IMR-90 (cell line): ENCODE measurements at regions not wholly inside any gene's neighbourhood (a gene's known extent, or its start where the extent isn't known, plus 50 kb on each side); places are given as distances from the start of the nearest gene placed in this dataset.

ENCODE experiments used
- ATAC-seq: fragments of 200-7000 bp; cut with Tn5 transposase; 2 replicates; pipeline ENCODE4 v1.9.1; 2020; ENCODE audit warnings: low read depth, mild to moderate bottlenecking, moderate library complexity
- BruUV-seq: library from RNA; stranded (reverse); fragments of 400-500 nt; replicated peaks from 2 replicates; lab custom pipeline; 2021; lab: Mats Ljungman, UMichigan
- CTCF ChIA-PET: fragments of 300-600 bp; formaldehyde crosslinking; extraction: SDS; loops from one replicate; lab custom pipeline; 2021; ENCODE audit warnings: antibody characterized with exemption; lab: Yijun Ruan, JAX
- POLR2A ChIA-PET: fragments of 300-600 bp; sonication (Branson Sonifier 250); formaldehyde crosslinking; loops from one replicate; lab custom pipeline; 2022; ENCODE audit warnings: antibody characterized with exemption; ENCODE audit not compliant: unreplicated experiment; lab: Charles Lee
- DNase-seq: peaks from one replicate; pipeline ENCODE4 v3.0.0; 2013
- H2AFZ ChIP-seq: replicated peaks from 2 replicates; pipeline ENCODE3; 2013; ENCODE audit warnings: low read length, mild to moderate bottlenecking; ENCODE audit not compliant: poor library complexity
- H2AK5ac ChIP-seq: 2 replicates; pipeline ENCODE4 v1.6.1; 2013; ENCODE audit warnings: low read depth, low read length, inconsistent platforms
- H2AK9ac ChIP-seq: replicated peaks from 2 replicates; pipeline ENCODE3; 2013; ENCODE audit warnings: mild to moderate bottlenecking, low read depth, low read length, moderate library complexity; ENCODE audit not compliant: poor library complexity
- H2BK120ac ChIP-seq: 2 replicates; pipeline ENCODE4 v1.6.1; 2013; ENCODE audit warnings: low read depth, low read length, inconsistent platforms
- H2BK15ac ChIP-seq: 3 replicates; pipeline ENCODE4 v1.6.1; 2013; ENCODE audit warnings: low read depth, low read length, inconsistent platforms
- H2BK20ac ChIP-seq: 2 replicates; pipeline ENCODE4 v1.6.1; 2013; ENCODE audit warnings: low read depth, mild to moderate bottlenecking, inconsistent platforms, low read length, moderate library complexity
- H2BK5ac ChIP-seq: 2 replicates; pipeline ENCODE4 v1.6.1; 2013; ENCODE audit warnings: mild to moderate bottlenecking, low read depth, low read length, inconsistent platforms; ENCODE audit not compliant: poor library complexity, severe bottlenecking
- H3K14ac ChIP-seq: replicated peaks from 2 replicates; pipeline ENCODE4 v1.6.1; 2013; ENCODE audit warnings: low read depth, low read length, inconsistent platforms
- H3K18ac ChIP-seq: 2 replicates; pipeline ENCODE4 v1.6.1; 2013; ENCODE audit warnings: low read depth, low read length, control low read depth
- H3K23ac ChIP-seq: 2 replicates; pipeline ENCODE4 v1.6.1; 2013; ENCODE audit warnings: low read depth, low read length, inconsistent platforms
- H3K27ac ChIP-seq: 2 replicates; pipeline ENCODE4 v1.5.1; 2013; ENCODE audit warnings: mild to moderate bottlenecking, control low read depth, low read length; ENCODE audit not compliant: insufficient read depth
- H3K27me3 ChIP-seq: 2 replicates; pipeline ENCODE4 v1.6.1; 2013; ENCODE audit warnings: low read length; ENCODE audit not compliant: control insufficient read depth, insufficient read depth
- H3K36me3 ChIP-seq: 2 replicates; pipeline ENCODE4 v1.6.1; 2013; ENCODE audit warnings: low read length, mixed read lengths; ENCODE audit not compliant: control insufficient read depth, insufficient read depth
- H3K4ac ChIP-seq: 2 replicates; pipeline ENCODE4 v1.6.1; 2013; ENCODE audit warnings: low read depth, low read length, inconsistent platforms
- H3K4me1 ChIP-seq: 2 replicates; pipeline ENCODE4 v1.6.1; 2013; ENCODE audit warnings: low read length, mixed read lengths; ENCODE audit not compliant: control insufficient read depth, insufficient read depth
- H3K4me2 ChIP-seq: 2 replicates; pipeline ENCODE4 v1.6.1; 2013; ENCODE audit warnings: low read depth, mild to moderate bottlenecking, control low read depth, low read length, moderate library complexity
- H3K4me3 ChIP-seq: 2 replicates; pipeline ENCODE4 v1.5.1; 2013; ENCODE audit warnings: low read depth, mild to moderate bottlenecking, control low read depth, low read length, moderate library complexity; ENCODE audit not compliant: insufficient read depth
- H3K56ac ChIP-seq: 2 replicates; pipeline ENCODE4 v1.6.1; 2013; ENCODE audit warnings: low read length, inconsistent platforms; ENCODE audit not compliant: insufficient read depth; ENCODE audit errors: extremely low read depth
- H3K79me1 ChIP-seq, 2 experiments: 2 replicates each; pipeline ENCODE4 v1.6.1; 2013; ENCODE audit warnings: low read length in 2 of 2, inconsistent platforms in 1 of 2, low read depth in 1 of 2
- H3K9ac ChIP-seq: 2 replicates; pipeline ENCODE4 v1.6.1; 2013; ENCODE audit warnings: low read depth, low read length, control low read depth
- H3K9me1 ChIP-seq: 2 replicates; pipeline ENCODE4 v1.6.1; 2013; ENCODE audit warnings: low read length, inconsistent platforms; ENCODE audit not compliant: insufficient read depth
- H3K9me3 ChIP-seq: 2 replicates; pipeline ENCODE4 v1.6.1; 2013; ENCODE audit warnings: low read length; ENCODE audit not compliant: control insufficient read depth, insufficient read depth
- H4K20me1 ChIP-seq: 2 replicates; pipeline ENCODE4 v1.6.1; 2013; ENCODE audit warnings: low read length, inconsistent platforms; ENCODE audit not compliant: insufficient read depth
- H4K5ac ChIP-seq: 2 replicates; pipeline ENCODE4 v1.6.1; 2013; ENCODE audit warnings: mild to moderate bottlenecking, low read depth, low read length, control low read depth
- H4K8ac ChIP-seq, 2 experiments: 2 replicates each; pipeline ENCODE4 v1.6.1; 2013; ENCODE audit warnings: low read depth in 2 of 2, low read length in 2 of 2, control low read depth in 1 of 2, inconsistent platforms in 1 of 2
- H4K91ac ChIP-seq: 2 replicates; pipeline ENCODE4 v1.6.1; 2013; ENCODE audit warnings: low read depth, low read length, inconsistent platforms; ENCODE audit not compliant: insufficient read depth
- BHLHE40 ChIP-seq: fragments of 150-350 bp; IDR thresholded peaks from 2 replicates; pipeline ENCODE4 v1.6.1; 2016; ENCODE audit warnings: mild to moderate bottlenecking, low read depth, low read length
- CEBPB ChIP-seq: IDR thresholded peaks from 2 replicates; pipeline ENCODE4 v1.6.1; 2012; ENCODE audit warnings: low read depth, low read length, improper control_type of control experiment
- CHD1 ChIP-seq: IDR thresholded peaks from 2 replicates; pipeline ENCODE4 v1.6.1; 2012; ENCODE audit warnings: low read depth, low read length, improper control_type of control experiment
- CTCF ChIP-seq: conservative IDR thresholded peaks from 2 replicates; pipeline ENCODE4 v1.5.1; 2012; ENCODE audit warnings: mild to moderate bottlenecking, low read depth, low read length, improper control_type of control experiment
- ELK1 ChIP-seq: fragments of 150-350 bp; IDR thresholded peaks from 2 replicates; pipeline ENCODE4 v1.6.1; 2016; ENCODE audit warnings: low read depth, mild to moderate bottlenecking, low read length, moderate library complexity, borderline replicate concordance
- FOS ChIP-seq: fragments of 150-350 bp; IDR thresholded peaks from 2 replicates; pipeline ENCODE4 v1.6.1; 2016; ENCODE audit warnings: low read depth, low read length
- MAZ ChIP-seq: IDR thresholded peaks from 2 replicates; pipeline ENCODE4 v1.6.1; 2012; ENCODE audit warnings: low read depth, mild to moderate bottlenecking, low read length, improper control_type of control experiment, moderate library complexity, borderline replicate concordance
- MXI1 ChIP-seq: IDR thresholded peaks from 2 replicates; pipeline ENCODE4 v1.6.1; 2012; ENCODE audit warnings: low read depth, mild to moderate bottlenecking, low read length, moderate library complexity, borderline replicate concordance
- POLR2A ChIP-seq: IDR thresholded peaks from 2 replicates; pipeline ENCODE4 v1.6.1; 2012; ENCODE audit warnings: mild to moderate bottlenecking, low read depth, low read length
- RAD21 ChIP-seq: IDR thresholded peaks from 2 replicates; pipeline ENCODE4 v1.6.1; 2012; ENCODE audit warnings: low read length, improper control_type of control experiment
- RCOR1 ChIP-seq: IDR thresholded peaks from 2 replicates; pipeline ENCODE4 v1.6.1; 2012; ENCODE audit warnings: mild to moderate bottlenecking, low read length, improper control_type of control experiment; ENCODE audit not compliant: insufficient replicate concordance
- RFX5 ChIP-seq: IDR thresholded peaks from 2 replicates; pipeline ENCODE4 v1.8.0; 2012; ENCODE audit warnings: low read depth, mild to moderate bottlenecking, low read length, moderate library complexity
- SMC3 ChIP-seq: fragments of 150-350 bp; IDR thresholded peaks from 2 replicates; pipeline ENCODE4 v1.6.1; 2016; ENCODE audit warnings: low read depth, mild to moderate bottlenecking, antibody characterized with exemption, low read length, moderate library complexity
- USF2 ChIP-seq: fragments of 150-350 bp; IDR thresholded peaks from 2 replicates; pipeline ENCODE4 v1.6.1; 2017; ENCODE audit warnings: mild to moderate bottlenecking, antibody characterized with exemption, low read length, low read depth
- WGBS, 2 experiments: methylation state at CpG; one replicate each; pipeline versions ENCODE4 v1.1.5 to v1.1.7; 2013; ENCODE audit warnings: missing lambda C conversion rate in 2 of 2; ENCODE audit not compliant: insufficient read length in 1 of 2; ENCODE audit errors: extremely low coverage in 2 of 2; 5-methylcytosine and 5-hydroxymethylcytosine counted together
- dilution Hi-C: fragments of 300-500 bp; cut with HindIII; formaldehyde crosslinking; loops from one replicate; pipeline ENCODE4 v1.14.3; 2018; ENCODE audit warnings: low sequenced_read_pairs; ENCODE audit not compliant: unreplicated experiment
- in situ Hi-C: fragments of 300-500 bp; cut with MboI; formaldehyde crosslinking; loops from 3 replicates; pipeline ENCODE4 v1.14.3; 2019; ENCODE audit warnings: low sequenced_read_pairs, inconsistent platforms, mixed read lengths
- intact Hi-C: fragments of 100-400 bp; cut with micrococcal nuclease; formaldehyde crosslinking; loops from 2 replicates; pipeline ENCODE4 v1.10.0; 2022

- Histone ChIP-seq H2BK15ac (no peak overlapping the region), H3K4ac (no peak overlapping the region), H3K27ac (no peak overlapping the region), H3K9me3 (no peaks in the 10 kb centered on the region; the same call in 1 of the 2 replicates), H3K4me2 (no peak overlapping the region), H3K36me3 (no peaks in the 10 kb centered on the region), H2AFZ (no peak overlapping the region), H2BK5ac (no peak overlapping the region), H3K9me1 (no peaks in the 10 kb centered on the region), H2AK9ac (no peak overlapping the region), H3K4me1 (peaks cover 2% of the 10 kb centered on the region; the same call in 1 of the 2 replicates), H4K5ac (no peak overlapping the region), H4K8ac (no peak overlapping the region), H3K9ac (no peak overlapping the region), H3K4me3 (no peak overlapping the region), H3K27me3 (no peaks in the 10 kb centered on the region), H2BK120ac (no peak overlapping the region), H3K18ac (no peak overlapping the region), H3K14ac (no peak overlapping the region), H4K91ac (no peak overlapping the region), H2BK20ac (no peak overlapping the region), H3K56ac (no peak overlapping the region), H2AK5ac (no peak overlapping the region), H3K23ac (no peak overlapping the region), H4K20me1 (no peaks in the 10 kb centered on the region), H3K79me1 (no peaks in the 10 kb centered on the region)
- POLR2A ChIA-PET, result no interaction called here
- no peak for DNase-seq
- CTCF ChIA-PET, result no interaction called here
- no TSS peak for BruUV-seq
- in situ Hi-C loops (no loop called here), intact Hi-C loops (no loop called here), dilution Hi-C loops (no loop called here)
- TF ChIP-seq BHLHE40 (no peak), ELK1 (no peak), MXI1 (no peak), CEBPB (no peak), RAD21 (no peak), POLR2A (no peak), MAZ (no peak), RFX5 (no peak), CTCF (no peak), SMC3 (no peak), CHD1 (no peak), RCOR1 (no peak), FOS (no peak), USF2 (no peak)
- WGBS, 2 experiments, result 67% methylated on average over 1 of the region's 3 CpGs; no CpG with 5 or more reads in 1 of the 2 experiments
- no peak for ATAC-seq
Measured at GRCh38 chr14:84397631-84398030, 1132.3 kb upstream of the FLRT2 start.
